Right ventricle myocardium superior (tissue), 1 donor: ENCODE measurements at regions not wholly inside any gene's neighbourhood (a gene's known extent, or its start where the extent isn't known, plus 50 kb on each side); places are given as distances from the start of the nearest gene placed in this dataset.

ENCODE experiments used
- ATAC-seq: fragments of 200-7000 bp; cut with Tn5 transposase; one replicate; pipeline ENCODE4 v1.9.1; 2020; ENCODE audit warnings: mild to moderate bottlenecking; ENCODE audit not compliant: poor library complexity
- DNase-seq: peaks from one replicate; pipeline ENCODE4 v3.0.0-alpha.2; 2020
- intact Hi-C: fragments of 100-400 bp; cut with DNase I; formaldehyde crosslinking; loops from one replicate; pipeline ENCODE4 v1.11.2; 2022
- donor health status: DM: no; HTN: yes; CAD: no; lungs with severe emphysema.

DNA sequence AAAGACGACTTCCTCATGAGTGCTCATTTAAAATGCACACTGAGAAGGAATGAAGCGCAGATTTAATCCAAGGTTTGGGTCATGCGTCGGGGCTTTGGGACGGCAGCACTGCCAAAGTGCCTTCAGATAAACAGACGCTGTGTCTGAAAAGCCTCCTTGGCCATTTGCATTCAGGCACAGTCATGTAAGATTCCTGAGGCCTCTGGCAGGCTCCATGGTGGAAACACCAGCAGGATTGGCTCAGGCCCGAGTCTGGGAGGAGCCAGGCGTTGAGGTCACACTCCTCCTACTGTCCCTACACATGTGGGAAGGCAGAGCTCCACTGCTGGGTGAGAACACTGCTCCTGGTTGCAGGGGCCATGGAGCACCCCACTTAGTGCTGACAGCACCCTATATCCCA is 113.3 kb upstream of the KL start:
- peak; percentile 97 for ATAC-seq
- intact Hi-C loops = no loop called here

DNA sequence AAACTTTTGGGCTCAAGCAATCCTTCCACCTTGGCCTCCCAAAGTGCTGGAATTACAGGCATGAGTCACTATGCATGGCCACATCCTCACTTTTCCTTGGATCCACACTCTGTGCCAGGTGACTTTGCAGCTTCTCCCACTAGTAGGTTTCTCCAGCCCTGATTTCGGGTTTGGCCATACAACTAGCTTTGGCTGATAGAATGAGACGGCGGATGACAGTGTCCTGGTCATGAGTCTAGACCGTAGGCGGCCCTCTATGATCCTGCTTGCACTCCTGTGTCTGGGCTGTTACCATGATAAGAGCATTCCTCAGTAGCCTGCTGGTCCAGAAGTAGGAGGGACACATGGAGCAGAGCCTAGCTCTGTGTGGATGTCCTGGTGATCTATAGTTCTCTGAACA is 112.5 kb upstream of the KL start:
- no peak for DNase-seq
- no peak for ATAC-seq
- intact Hi-C loops = no loop called here

More for the DNA sequence above, 113.3 kb upstream of the KL start:
- DNase-seq = peak; percentile 92

DNA sequence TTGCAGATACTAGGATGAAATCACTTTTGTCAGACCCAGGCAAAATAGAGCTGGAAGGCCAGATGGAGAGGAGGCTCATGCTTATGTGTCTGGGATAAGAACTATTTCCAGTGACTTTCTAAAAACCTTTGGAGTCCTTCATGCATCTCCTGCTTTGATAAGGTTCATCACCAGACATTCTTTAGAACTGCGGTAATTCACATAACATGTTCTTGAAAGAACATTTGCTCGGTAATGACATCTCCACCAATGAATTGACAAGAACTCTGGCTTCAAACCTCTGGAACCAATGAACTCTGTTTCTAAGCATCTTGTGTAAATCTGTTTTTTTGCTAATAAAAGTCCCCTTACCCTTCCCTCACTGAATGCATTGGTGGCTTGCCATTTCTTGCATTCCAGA is 112.0 kb upstream of the KL start:
- DNase-seq (no peak), ATAC-seq (no peak)
- intact Hi-C loops = no loop called here

DNA sequence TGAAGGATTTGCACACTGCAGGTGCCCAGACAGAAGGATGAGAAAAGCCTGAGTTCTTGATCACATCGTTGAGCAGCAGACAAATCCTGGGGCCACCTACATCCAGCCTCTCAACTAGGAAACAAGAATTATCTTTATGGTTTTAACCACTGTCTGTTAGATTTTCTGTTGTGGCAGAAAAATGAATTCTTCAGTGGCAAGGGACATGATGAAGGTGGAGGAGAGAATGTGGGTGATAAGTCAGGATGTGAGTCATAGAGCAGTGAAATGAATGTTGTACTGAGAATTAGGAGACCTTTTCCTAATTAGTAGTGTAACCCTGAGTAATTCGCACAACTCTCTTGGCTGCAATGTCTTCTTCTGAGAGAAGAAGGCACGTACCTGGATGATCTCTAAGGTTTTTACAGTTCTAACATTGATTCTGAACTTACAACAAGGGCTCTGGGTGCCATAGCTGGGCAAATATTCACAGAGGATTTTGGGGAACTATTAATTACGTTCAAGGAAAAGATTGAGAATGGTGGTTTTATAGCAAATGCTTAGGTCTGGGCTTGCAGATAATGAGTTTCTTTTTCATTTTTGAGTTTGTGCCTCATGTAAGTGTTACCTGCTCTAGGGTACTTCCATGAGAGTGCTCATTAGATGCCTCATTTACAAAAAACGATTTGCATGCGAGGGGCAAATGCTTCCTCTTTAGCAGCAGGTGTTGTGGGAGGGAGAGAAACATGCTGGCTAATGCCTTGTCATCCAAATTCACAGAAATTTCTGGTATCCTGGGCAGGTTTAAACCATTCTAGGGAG is 111.0 kb upstream of the KL start:
- ATAC-seq (no peak), DNase-seq (no peak)
- intact Hi-C loops = no loop called here

DNA sequence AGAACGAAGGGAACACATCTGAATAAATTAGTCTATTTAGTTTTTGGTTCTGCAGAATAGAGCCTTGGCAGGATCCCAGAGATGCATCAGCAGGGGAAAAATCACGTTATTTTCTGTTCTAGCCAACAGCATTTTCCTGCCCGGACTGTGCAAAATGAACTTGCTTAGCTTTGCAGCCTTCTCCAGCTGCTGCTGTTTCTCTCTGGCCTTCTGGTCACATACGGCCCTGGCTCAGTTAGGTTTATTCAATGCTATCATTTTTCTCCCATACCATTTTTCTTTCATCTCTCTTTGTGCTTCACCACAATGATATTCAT is 110.4 kb upstream of the KL start:
- intact Hi-C loops = no loop called here
- ATAC-seq = peak; percentile 48
- DNase-seq = peak; percentile 41

DNA sequence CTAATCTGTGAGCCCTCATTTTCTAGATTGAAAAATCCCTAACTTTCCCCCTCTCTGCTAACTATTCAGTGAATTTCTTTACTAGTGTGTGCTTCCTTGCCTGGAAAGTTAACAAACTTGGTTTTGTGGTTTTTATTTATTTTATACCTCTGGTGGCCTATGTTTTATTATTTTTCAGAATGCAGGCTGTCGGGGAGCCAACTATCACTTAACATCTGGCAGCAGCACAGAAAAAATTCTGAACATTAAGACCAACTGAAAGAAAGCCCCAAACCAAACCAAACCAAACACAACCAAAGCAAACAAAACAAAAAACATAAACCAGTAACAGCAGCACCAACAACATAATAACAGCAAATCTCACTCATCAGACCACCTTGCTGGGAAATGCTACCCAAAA is 109.0 kb upstream of the KL start:
- intact Hi-C loops = no loop called here
- no peak for DNase-seq
- no peak for ATAC-seq

DNA sequence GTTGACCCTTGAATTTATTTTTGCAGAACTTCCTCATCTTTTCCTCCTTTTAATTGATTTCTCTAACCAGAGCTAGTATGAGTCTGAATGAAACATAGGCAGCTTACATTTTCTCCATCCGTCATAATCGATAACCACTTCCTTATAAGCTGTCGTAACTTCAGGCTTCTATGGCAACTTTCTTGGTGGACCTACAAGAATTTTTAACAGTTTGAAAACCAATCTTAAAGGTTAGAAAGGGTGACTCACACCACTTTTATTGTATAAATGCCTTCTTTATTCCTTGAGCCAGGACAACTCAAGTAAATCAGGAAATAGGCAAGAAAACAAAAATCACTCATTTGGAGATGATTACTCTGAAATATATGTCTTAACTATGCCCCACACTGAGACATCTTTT is 105.7 kb upstream of the KL start:
- intact Hi-C loops = no loop called here
- ATAC-seq = no peak
- no peak for DNase-seq

DNA sequence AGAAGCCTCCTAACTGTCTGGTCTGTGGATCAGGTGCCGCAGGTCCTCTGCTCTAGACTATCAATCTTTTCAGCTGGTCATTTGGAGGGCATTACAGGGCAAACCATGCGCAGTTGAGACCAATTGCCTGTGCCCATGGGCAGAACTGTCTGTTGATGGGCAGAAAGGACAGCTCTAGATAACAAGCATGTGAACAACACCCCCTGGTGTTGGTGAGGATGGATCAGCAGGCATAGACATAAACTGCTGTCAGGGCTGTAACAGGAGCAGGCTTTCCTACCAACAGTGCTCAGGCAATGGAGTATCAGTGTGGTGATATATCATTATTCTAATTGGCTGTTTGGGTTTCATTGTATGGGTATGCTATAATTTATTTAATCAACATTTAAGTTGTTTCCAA is 104.7 kb upstream of the KL start:
- intact Hi-C loops = no loop called here
- no peak for DNase-seq
- peak; percentile 79 for ATAC-seq

DNA sequence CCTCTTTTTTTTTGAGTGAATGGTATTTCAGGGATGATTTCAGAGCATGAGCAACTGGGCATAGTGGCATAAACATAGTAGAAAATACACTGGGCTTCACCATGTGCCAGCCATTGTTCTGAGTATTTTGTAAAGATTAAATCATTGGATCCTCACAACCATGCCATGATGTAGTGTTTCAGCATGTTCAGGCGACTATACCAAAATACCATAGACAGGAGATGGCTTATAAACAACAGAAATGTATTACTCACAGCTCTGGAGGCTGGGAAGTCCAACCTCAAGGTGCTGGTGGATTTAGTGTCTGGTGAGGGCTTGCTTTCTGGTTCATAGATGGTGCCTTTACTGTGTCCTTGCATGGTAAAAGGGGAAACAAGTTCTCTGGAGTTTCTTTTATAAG is 101.5 kb upstream of the KL start:
- intact Hi-C loops = no loop called here
- no peak for ATAC-seq

DNA sequence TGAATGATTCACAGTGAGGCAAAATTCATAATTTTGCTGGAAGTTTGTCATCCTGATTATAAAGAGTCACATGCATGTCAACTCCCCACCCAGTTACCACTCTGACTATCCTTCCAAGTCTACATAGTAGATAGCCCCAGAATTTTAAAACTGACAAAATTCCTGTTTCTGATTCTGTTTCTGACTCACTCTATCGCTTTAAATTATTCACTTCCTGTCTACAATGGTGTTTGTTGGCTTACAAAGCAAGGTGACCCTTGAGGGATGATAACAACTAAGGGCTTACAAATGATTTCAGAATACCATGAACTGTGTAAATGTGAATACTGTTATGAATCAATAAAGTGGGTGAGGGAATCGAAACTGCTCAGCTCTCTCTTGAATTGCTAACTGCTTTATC is 98.7 kb upstream of the KL start:
- DNase-seq (no peak), ATAC-seq (no peak)
- intact Hi-C loops = no loop called here

More for the DNA sequence above, 101.5 kb upstream of the KL start:
- no peak for DNase-seq

DNA sequence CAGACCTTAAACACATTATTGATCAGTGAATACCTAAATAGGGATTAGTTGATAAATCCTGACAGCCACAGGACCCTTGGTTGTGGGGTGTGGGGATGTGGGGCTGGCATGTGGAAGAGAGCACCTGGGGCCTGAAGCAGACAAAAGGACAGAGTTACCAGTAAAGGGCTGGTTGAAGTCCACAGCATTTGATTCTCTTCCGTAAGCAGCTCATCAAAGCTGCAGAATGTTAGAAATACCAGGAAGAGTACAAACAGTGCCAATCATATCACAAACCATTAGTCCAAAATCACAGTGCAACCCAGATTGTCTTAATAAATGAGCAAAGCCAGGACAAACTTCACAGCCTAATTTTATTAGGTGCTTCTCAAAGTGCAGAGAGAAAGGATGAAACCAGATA is 92.5 kb upstream of the KL start:
- ATAC-seq (no peak), DNase-seq (no peak)
- intact Hi-C loops = no loop called here

DNA sequence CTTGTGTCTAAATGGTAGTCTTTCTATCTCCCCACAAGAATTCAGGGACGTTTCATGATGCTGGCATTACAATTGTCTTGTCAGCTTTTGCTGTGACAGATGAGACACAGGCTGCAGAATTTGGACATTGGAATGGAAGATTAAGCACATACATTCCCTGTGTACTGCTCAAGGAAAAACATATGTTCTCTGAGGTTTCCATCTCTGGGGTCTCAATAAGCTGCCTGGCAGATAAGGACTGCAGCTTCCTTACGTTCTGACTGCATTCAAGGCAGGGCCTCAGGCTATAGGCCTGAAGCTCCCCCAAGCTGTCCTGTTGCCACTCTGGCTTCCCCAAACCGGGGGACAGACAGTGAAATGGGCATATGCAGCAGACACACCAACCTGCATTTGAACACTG is 91.3 kb upstream of the KL start:
- intact Hi-C loops = no loop called here
- ATAC-seq (no peak), DNase-seq (no peak)

DNA sequence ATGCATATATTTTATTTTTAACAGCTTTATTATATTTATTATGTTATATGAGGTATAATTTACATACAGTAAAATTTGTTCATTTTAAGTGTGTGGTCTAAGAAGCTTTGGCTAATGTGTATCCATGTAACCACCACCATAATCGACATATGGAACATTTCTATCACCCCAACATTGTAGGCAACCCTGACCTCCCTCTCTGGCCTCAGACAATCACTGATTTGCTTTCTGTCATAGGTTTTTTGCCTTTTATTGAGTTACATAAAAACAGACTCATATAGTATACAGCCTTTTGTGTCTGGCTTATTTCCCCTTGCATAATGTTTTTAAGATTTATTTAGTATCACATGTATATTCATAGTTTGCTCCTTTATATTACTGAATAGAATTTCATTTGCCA is 90.7 kb upstream of the KL start:
- DNase-seq (no peak), ATAC-seq (no peak)

DNA sequence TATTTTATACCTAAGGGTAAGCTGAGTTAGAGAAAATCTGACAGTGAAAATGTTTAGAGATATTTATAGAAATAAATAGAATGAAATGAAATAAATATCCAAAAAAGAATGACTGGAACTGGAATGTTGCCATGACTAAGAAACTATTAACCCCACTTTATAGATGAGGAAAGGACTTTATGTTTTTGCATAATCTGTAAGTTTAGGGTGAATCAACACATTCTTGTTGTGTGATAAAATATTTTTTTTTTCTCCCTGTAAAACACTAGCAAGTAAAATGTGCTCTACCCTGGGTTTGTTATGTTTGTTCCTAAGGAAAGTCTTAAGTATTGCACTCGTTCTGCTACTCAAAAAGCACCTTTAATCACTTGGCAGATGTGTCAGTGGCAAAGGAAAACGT is 83.8 kb upstream of the KL start:
- intact Hi-C loops = no loop called here
- no peak for ATAC-seq
- no peak for DNase-seq

More for the DNA sequence above, 90.7 kb upstream of the KL start:
- intact Hi-C loops = no loop called here

DNA sequence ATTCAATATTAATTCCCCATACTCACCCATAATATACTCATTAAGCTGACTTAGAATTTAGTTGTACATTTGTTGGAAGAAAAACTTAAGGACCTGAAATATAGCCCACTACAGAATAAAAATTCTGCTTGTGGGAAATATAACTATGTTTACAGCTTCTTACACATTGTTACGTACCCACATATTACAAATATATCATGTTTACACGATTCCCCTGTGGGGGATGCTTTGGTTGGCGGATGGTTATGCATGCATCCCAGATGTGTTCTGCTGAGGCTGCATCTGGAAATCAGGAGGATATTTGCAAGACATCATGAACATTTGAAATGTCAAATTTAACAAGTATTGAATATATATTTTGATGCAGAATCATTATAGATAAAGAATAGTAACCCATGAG is 79.5 kb upstream of the KL start:
- intact Hi-C loops = no loop called here
- ATAC-seq (no peak), DNase-seq (no peak)

DNA sequence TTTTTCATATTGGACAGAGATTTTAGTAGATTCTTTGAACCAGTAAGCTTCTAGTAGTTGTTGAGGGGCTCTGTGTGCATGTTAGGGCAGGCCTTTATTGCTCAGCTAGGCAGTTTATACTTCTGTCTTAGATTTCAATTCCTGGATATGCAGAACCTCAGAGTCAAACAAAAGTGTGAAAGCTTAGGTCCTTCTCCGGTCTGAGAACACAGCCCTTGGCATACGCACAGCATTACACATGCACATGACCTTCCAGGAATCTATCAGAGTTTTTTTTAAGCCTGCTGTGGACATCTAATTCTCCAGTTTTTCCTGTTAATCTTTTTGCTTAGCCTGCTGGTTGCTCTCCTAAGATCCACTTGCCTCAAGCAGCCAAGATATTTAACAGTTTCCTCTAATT is 77.9 kb upstream of the KL start:
- intact Hi-C loops = no loop called here
- DNase-seq (no peak), ATAC-seq (no peak)

DNA sequence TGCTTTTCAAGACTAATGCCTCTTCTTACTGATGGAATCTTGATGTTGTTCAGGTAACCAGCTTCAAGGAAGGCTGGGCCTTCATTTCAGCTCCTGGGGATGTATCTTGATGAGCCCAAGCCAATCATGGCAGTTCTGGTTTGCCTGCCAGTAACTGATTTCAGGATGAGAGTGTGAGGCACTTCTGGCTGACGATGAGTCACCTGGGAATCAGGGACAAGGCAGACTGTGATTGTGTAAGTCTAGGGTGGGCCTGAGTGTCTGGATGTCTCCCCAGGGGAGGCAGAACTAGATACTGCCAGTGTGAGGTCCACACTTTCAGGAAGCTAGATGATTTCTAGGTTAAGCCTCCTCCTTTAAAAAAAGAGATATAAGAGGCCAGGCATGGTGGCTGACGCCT is 77.3 kb upstream of the KL start:
- intact Hi-C loops = no loop called here
- no peak for DNase-seq
- ATAC-seq = no peak

DNA sequence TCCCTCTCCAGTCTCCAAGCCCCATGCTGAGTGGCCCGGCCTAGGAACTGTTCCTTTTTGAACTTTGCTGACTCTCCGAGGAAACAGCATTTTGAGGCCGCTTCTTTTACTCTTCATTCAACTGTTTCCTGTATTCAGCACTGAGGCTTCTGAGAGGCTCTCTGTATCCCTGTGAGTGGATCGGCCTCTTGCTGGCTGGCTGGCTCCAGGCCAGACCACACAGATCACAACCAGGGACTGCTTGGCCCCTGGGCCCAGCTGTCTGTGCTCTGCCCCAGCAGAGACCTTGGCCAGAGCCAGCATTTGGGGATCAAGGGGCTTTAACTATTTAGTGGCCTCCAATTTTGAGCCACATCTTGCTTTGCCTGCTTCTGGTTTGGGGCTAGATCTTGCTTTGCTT is 75.6 kb upstream of the KL start:
- intact Hi-C loops = no loop called here
- ATAC-seq (peak; percentile 66), DNase-seq (peak; percentile 63)

DNA sequence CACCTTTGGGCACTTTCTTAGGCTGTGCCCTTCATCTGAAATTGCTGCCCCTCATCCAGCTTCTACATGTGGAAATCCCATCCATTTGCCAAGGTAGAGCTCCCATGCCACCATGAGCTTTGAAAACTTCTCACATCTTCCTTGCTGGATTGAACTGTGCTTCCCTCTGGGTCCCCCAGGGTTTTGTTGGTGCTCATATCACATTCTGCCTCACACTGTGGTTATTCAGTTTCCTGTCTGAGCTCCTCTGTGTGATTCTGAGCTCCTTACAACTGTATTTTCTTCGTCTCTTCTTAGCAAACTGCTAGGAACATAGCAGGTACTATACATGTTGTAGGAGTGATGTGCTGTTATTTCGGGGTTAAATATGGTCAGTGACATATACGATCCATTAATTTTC is 74.9 kb upstream of the KL start:
- intact Hi-C loops = no loop called here
- no peak for ATAC-seq

DNA sequence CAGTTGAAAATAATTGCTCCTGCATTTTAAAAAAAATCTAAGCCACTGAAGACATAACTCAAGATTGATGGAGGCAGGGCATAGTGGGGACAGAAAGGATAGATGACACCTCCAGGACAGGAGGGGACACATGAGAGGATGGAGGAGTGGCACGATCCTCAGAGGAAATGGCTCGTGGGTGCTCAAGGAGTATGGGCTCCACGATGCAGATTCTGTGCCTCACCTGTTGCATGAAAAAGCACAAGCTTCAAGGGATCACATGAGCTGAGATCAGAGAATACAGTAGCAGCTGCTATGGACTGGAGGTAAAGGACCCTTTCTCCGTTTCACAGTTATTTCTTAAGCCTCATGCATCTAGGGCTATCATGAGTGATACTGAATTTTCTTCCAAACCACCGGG is 69.7 kb upstream of the KL start:
- intact Hi-C loops = no loop called here
- no peak for ATAC-seq
- DNase-seq = no peak

More for the DNA sequence above, 74.9 kb upstream of the KL start:
- no peak for DNase-seq
